ENCODE measurements at regions not wholly inside any gene's neighbourhood (a gene's known extent, or its start where the extent isn't known, plus 50 kb on each side); places are given as distances from the start of the nearest gene placed in this dataset.

GRCh38 chr9:135334953-135335460, 144.6 kb upstream of the PPP1R26 start:
- Histone ChIP-seq H3K27ac (replicated peaks) (no peak overlapping the region), H3K27me3 (ENCODE audit: insufficient read depth, poor library complexity, severe bottlenecking) (peaks cover 2% of the 10 kb centered on the region), H3K4me3 (replicated peaks; ENCODE audit: insufficient read depth, low read length) (no peak overlapping the region)
- TF ChIP-seq POLR2AphosphoS5 (IDR thresholded peaks at IDR 0.05; ENCODE audit: low read depth) = no peak
- TF ChIP-seq CTCF (IDR thresholded peaks at IDR 0.05; ENCODE audit: insufficient read depth, low read length) = no peak
- TF ChIP-seq REST (IDR thresholded peaks at IDR 0.05; ENCODE audit: insufficient replicate concordance, low read depth) = no peak
- TF ChIP-seq SPI1 (IDR thresholded peaks at IDR 0.05; ENCODE audit: borderline replicate concordance, low read depth) = no peak
- TF ChIP-seq GABPA (IDR thresholded peaks at IDR 0.05; ENCODE audit: low read depth) = no peak
- DNase-seq (ENCODE audit: low read depth in 1 of 2, low spot score in 1 of 2) = no peak

- Histone ChIP-seq H3K4me3 (replicated peaks; ENCODE audit: insufficient read depth, low read length) (no peak overlapping the region), H3K27me3 (ENCODE audit: insufficient read depth, poor library complexity, severe bottlenecking) (peaks cover 2% of the 10 kb centered on the region), H3K27ac (replicated peaks) (no peak overlapping the region)
- no peak for DNase-seq (ENCODE audit: low read depth in 1 of 2, low spot score in 1 of 2)
- TF ChIP-seq GABPA (IDR thresholded peaks at IDR 0.05; ENCODE audit: low read depth) (no peak), CTCF (IDR thresholded peaks at IDR 0.05; ENCODE audit: insufficient read depth, low read length) (no peak), REST (IDR thresholded peaks at IDR 0.05; ENCODE audit: insufficient replicate concordance, low read depth) (no peak), SPI1 (IDR thresholded peaks at IDR 0.05; ENCODE audit: borderline replicate concordance, low read depth) (no peak), POLR2AphosphoS5 (IDR thresholded peaks at IDR 0.05; ENCODE audit: low read depth) (no peak)
These were observed 143.8 kb upstream of the PPP1R26 start for GRCh38 chr9:135335691-135336181.

GRCh38 chr9:135336722-135337527, 142.7 kb upstream of the PPP1R26 start:
- DNase-seq (ENCODE audit: low read depth in 1 of 2, low spot score in 1 of 2) = no peak
- Histone ChIP-seq H3K27me3 (ENCODE audit: insufficient read depth, poor library complexity, severe bottlenecking) (peaks cover 2% of the 10 kb centered on the region), H3K27ac (replicated peaks) (no peak overlapping the region), H3K4me3 (replicated peaks; ENCODE audit: insufficient read depth, low read length) (no peak overlapping the region)
- no peak for TF ChIP-seq POLR2AphosphoS5 (IDR thresholded peaks at IDR 0.05; ENCODE audit: low read depth)
- no peak for TF ChIP-seq GABPA (IDR thresholded peaks at IDR 0.05; ENCODE audit: low read depth)
- no peak for TF ChIP-seq CTCF (IDR thresholded peaks at IDR 0.05; ENCODE audit: insufficient read depth, low read length)
- no peak for TF ChIP-seq REST (IDR thresholded peaks at IDR 0.05; ENCODE audit: insufficient replicate concordance, low read depth)
- TF ChIP-seq SPI1 (IDR thresholded peaks at IDR 0.05; ENCODE audit: borderline replicate concordance, low read depth) = no peak
